Fibroblast of the aortic adventitia (primary cell): ENCODE measurements at regions not wholly inside any gene's neighbourhood (a gene's known extent, or its start where the extent isn't known, plus 50 kb on each side); places are given as distances from the start of the nearest gene placed in this dataset.

Experiments used
- DNase-seq: peaks from one replicate; pipeline ENCODE4 v3.0.0-alpha.2; 2010; ENCODE audit warnings: low read depth
- H3K4me3 ChIP-seq: 2 replicates; pipeline ENCODE4 v1.5.1; 2011; ENCODE audit warnings: low read depth, mild to moderate bottlenecking, control low read depth, low read length, moderate library complexity
- TF ChIP-seq, protein P1 (sequence below): IDR thresholded peaks from 2 replicates; pipeline ENCODE4 v1.5.1; 2011; ENCODE audit warnings: mild to moderate bottlenecking, low read length, control low read depth, inconsistent platforms; ENCODE audit not compliant: insufficient read depth

DNA sequence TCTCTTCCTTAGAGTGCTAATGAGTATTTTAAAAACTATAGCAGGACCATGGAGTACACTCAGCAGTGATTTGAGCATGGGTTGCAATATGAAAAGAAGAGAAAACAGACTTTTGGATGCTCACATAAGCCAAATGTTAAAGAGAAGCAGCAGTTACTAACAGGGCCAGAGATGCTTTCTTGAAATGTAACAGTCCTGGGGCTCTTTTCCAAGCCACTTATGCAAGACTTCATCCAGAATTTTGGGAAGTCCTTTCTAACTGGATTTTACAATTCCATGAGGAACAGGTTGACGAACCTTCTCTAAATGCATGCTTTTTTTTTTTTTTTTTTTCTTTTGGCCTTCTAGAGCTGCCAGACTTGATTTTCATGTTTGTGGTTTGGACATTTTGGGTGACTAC is 282.0 kb downstream of the SEC23IP start:
- TF ChIP-seq, protein P1, sequence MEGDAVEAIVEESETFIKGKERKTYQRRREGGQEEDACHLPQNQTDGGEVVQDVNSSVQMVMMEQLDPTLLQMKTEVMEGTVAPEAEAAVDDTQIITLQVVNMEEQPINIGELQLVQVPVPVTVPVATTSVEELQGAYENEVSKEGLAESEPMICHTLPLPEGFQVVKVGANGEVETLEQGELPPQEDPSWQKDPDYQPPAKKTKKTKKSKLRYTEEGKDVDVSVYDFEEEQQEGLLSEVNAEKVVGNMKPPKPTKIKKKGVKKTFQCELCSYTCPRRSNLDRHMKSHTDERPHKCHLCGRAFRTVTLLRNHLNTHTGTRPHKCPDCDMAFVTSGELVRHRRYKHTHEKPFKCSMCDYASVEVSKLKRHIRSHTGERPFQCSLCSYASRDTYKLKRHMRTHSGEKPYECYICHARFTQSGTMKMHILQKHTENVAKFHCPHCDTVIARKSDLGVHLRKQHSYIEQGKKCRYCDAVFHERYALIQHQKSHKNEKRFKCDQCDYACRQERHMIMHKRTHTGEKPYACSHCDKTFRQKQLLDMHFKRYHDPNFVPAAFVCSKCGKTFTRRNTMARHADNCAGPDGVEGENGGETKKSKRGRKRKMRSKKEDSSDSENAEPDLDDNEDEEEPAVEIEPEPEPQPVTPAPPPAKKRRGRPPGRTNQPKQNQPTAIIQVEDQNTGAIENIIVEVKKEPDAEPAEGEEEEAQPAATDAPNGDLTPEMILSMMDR = no peak
- no peak overlapping the region for H3K4me3 ChIP-seq
- no peak for DNase-seq

DNA sequence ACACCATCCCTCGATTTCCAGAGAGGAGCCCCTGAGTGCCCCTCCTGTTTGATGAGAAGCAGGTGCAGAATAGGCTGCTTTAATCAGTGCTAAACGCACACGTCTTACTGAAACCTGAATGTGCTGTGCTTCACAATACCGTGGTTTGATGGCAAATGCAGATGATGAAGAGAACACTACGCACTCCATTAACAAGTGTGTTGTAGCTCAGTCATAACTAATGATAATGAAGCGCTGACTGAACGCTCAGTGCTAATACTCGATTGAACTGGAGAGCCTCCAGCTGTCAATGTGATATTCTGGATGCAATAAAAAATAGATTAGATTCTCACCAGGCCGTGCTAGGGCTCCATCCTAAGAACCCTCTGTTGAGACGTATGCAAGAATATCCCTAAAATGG is 279.7 kb upstream of the PLPP4 start:
- no peak overlapping the region for H3K4me3 ChIP-seq
- TF ChIP-seq, protein P1 = no peak
- no peak for DNase-seq

DNA sequence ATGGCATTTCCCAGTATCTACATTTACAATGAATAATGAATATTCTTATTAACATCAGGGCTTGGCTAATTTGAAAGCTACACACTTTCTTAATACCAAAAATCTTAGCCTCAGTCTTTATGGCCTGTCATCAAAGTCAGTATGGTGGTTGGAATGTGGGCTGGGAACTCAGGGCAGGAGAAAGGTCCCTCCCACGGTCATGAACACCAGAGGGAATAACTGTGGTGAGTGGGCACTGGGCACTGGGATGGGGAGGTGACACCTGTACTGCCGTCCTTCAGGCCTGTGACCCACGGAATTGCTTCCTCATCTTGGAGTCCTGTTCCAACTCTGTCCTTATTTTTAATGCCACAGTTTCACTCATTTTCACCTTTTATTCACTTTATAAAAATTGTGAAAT is 276.9 kb upstream of the PLPP4 start:
- no peak overlapping the region for H3K4me3 ChIP-seq
- no peak for DNase-seq
- TF ChIP-seq, protein P1 = no peak

DNA sequence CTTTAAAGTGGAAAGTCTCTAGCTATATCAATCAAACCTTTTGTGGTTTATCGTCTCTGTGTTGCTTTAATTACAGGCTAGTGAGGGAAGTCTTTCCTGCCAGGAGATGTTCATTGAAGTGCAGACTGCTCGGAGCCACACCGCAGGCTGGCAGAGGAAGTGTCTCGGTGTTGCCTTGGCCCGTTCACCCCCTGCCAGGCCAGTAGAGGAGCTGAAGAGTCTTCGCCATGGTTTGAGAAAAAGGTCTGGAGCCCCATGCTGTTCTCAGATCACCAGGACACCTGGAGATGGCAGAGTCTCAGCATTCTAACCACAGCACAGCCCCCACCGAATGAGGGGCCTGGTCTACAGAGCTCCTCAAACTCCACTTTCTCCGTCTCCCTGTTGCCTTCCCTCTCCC is 275.9 kb upstream of the PLPP4 start:
- TF ChIP-seq, protein P1 = no peak
- DNase-seq = no peak
- no peak overlapping the region for H3K4me3 ChIP-seq

DNA sequence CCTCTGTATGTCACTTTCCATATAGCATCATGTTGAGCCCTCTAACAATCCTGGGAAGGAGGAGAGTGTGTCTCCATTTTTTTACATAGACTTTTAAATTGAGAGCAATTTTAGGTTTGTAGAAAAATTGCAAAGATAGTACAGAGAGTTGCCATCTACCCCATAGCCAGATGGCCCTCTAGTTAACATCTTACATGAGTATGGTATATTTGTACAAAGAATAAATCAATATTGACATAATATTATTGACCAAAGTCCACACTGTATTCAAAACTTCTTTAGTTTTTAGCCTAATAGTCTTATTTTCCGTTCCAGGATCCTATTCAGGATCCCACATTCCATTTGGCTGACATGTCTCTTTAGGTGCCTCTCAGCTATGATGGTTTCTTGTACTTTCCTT is 274.6 kb upstream of the PLPP4 start:
- no peak for DNase-seq
- H3K4me3 ChIP-seq = no peak overlapping the region
- TF ChIP-seq, protein P1 = no peak

DNA sequence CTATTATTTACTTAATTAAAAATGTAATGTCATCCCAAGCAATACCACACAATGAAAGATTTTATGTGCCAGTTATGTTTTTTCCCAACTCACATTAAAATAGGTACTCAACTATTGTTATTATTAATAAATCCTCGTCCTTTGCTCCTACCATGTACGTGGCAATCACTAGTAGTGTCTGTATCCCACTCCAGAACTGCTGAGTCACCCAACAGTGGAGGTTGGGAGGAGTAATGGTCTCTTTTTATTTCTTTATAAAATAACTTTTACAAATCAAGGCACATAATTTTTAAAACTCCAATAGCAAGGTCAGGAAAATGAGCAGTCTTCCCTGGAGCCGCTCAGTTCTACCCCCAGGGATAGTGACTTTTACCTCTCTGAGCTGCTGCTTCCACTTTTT is 273.5 kb upstream of the PLPP4 start:
- DNase-seq = no peak
- TF ChIP-seq, protein P1 = no peak
- no peak overlapping the region for H3K4me3 ChIP-seq

DNA sequence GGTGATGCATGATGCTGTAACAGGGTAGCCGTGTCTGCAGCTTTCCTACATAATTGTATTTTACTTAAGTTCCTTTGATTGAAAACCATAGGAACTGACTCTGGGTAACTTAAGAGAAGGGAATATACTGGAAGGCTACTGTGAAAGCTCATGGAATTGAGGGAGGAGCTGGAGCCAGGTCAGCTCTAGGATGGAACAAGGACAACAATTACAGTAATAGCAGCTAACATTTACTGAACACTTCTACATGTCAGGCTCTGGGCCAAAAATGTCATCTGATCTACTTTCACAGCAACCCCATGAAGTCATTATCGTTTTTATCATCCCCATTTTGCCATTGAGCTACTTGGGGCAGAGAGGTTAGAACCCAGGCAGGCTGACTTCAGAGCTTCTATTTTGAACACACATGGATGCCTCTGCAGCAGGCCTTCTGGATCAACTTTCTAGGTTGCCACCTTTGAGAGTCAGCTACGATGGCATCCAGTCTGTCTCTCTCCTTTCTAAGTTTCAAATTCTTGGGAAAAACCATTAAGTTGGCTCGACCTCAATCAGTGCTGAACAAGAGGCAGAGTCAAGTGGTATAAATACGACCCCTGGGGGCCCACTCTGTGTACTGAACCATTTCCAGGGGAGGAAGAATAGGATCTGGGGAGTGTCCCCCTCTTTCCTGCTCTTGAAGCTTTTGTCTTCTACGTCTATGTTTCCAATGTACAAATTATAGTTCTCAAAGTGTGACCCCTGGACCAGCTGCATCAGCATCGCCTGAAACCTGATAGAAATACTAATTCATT is 272.3 kb upstream of the PLPP4 start:
- no peak overlapping the region for H3K4me3 ChIP-seq
- TF ChIP-seq, protein P1 = no peak
- no peak for DNase-seq
